ENCODE measurements at regions not wholly inside any gene's neighbourhood (a gene's known extent, or its start where the extent isn't known, plus 50 kb on each side); places are given as distances from the start of the nearest gene placed in this dataset.
"Not testable (repeated sequence)": the region's sequence is repeated elsewhere in the genome, so short reads cannot be mapped to it uniquely, and the experiment has no call there.

- Histone ChIP-seq H3K9me3 (no peaks in the 10 kb centered on the region), H3K27ac (no peak overlapping the region), H3K4me1 (no peaks in the 10 kb centered on the region), H3K27me3 (no peaks in the 10 kb centered on the region), H3K4me3 (no peak overlapping the region), H3K36me3 (replicated peaks in 1 of 2; ENCODE audit: insufficient read depth in 1 of 2, low read depth in 2 of 2) (no peaks in the 10 kb centered on the region)
- DNase-seq, result no peak
- intact Hi-C loops (cut with DNase I), result no loop called here
- ATAC-seq, result no peak
- 82 to 92% methylated on average over 19 of the region's 19 CpGs for WGBS, 2 donors
- TF ChIP-seq CTCF (IDR thresholded peaks at IDR 0.05), result no peak
- TF ChIP-seq POLR2A (IDR thresholded peaks at IDR 0.05), result no peak
Observed at GRCh38 chr7:16089191-16089590, 332.1 kb downstream of the CRPPA start.

GRCh38 chr7:16086743-16087142 is 334.6 kb downstream of the CRPPA start:
- intact Hi-C loops (cut with DNase I), result no loop called here
- TF ChIP-seq CTCF (IDR thresholded peaks at IDR 0.05) (no peak), POLR2A (IDR thresholded peaks at IDR 0.05) (no peak)
- Histone ChIP-seq H3K9me3 (no peaks in the 10 kb centered on the region), H3K4me1 (no peaks in the 10 kb centered on the region), H3K4me3 (no peak overlapping the region), H3K27ac (no peak overlapping the region), H3K36me3 (replicated peaks in 1 of 2; ENCODE audit: insufficient read depth in 1 of 2, low read depth in 2 of 2) (no peaks in the 10 kb centered on the region), H3K27me3 (no peaks in the 10 kb centered on the region)
- DNase-seq (no peak), ATAC-seq (no peak)
- 76 to 87% methylated on average over 1 of the region's 1 CpG for WGBS, 2 donors

- intact Hi-C loops (cut with DNase I), result not testable (repeated sequence)
Observed at GRCh38 chr7:16085780-16086179, 335.6 kb downstream of the CRPPA start.

GRCh38 chr7:16084875-16085274 is 336.5 kb downstream of the CRPPA start:
- H3K4me3 ChIP-seq, result no peak overlapping the region
- H3K36me3 ChIP-seq (replicated peaks in 1 of 2; ENCODE audit: insufficient read depth in 1 of 2, low read depth in 2 of 2), result no peaks in the 10 kb centered on the region
- DNase-seq, result no peak
- no peak for ATAC-seq
- intact Hi-C loops (cut with DNase I), result no loop called here
- no peaks in the 10 kb centered on the region for H3K27me3 ChIP-seq
- no peaks in the 10 kb centered on the region for H3K4me1 ChIP-seq
- WGBS, 2 donors, result 76 to 77% methylated on average over 4 of the region's 4 CpGs
- TF ChIP-seq CTCF (IDR thresholded peaks at IDR 0.05) (no peak), POLR2A (IDR thresholded peaks at IDR 0.05) (no peak)
- H3K9me3 ChIP-seq, result no peaks in the 10 kb centered on the region
- no peak overlapping the region for H3K27ac ChIP-seq

More at GRCh38 chr7:16085780-16086179, 335.6 kb downstream of the CRPPA start:
- not testable (repeated sequence) for H3K4me3 ChIP-seq; H3K27me3 ChIP-seq; H3K9me3 ChIP-seq; H3K36me3 ChIP-seq (replicated peaks in 1 of 2; ENCODE audit: insufficient read depth in 1 of 2, low read depth in 2 of 2); H3K27ac ChIP-seq; H3K4me1 ChIP-seq; ATAC-seq; DNase-seq
- WGBS, 2 donors, result 86 to 98% methylated on average over 6 of the region's 6 CpGs

- no peaks in the 10 kb centered on the region for H3K36me3 ChIP-seq (replicated peaks in 1 of 2; ENCODE audit: insufficient read depth in 1 of 2, low read depth in 2 of 2)
- H3K9me3 ChIP-seq, result no peaks in the 10 kb centered on the region
- TF ChIP-seq POLR2A (IDR thresholded peaks at IDR 0.05) (no peak), CTCF (IDR thresholded peaks at IDR 0.05) (no peak)
- H3K27me3 ChIP-seq, result no peaks in the 10 kb centered on the region
- H3K27ac ChIP-seq, result peak overlapping the region in 2 of 4 donors; percentile 2 to 29
- ATAC-seq, result peak; percentile 24
- no peak overlapping the region for H3K4me3 ChIP-seq
- DNase-seq, result no peak
- H3K4me1 ChIP-seq, result no peaks in the 10 kb centered on the region
- 47 to 51% methylated on average over 3 of the region's 3 CpGs for WGBS, 2 donors
- intact Hi-C loops (cut with DNase I), result no loop called here
Observed at GRCh38 chr7:16084370-16084769, 337.0 kb downstream of the CRPPA start.
